Karpas-422 (cell line): ENCODE measurements at regions not wholly inside any gene's neighbourhood (a gene's known extent, or its start where the extent isn't known, plus 50 kb on each side); places are given as distances from the start of the nearest gene placed in this dataset.
"Not testable (repeated sequence)": the region's sequence is repeated elsewhere in the genome, so short reads cannot be mapped to it uniquely, and the experiment has no call there.

Experiments
- DNase-seq: peaks from one replicate; pipeline ENCODE4 v3.0.0-alpha.2; 2015
- H2AFZ ChIP-seq: fragments of 200-600 bp; sonication (generic); 2 replicates; pipeline ENCODE4 v1.6.1; 2014; ENCODE audit warnings: antibody characterized with exemption, low read length, mixed read lengths
- H3K27ac ChIP-seq: fragments of 200-600 bp; sonication (generic); 2 replicates; pipeline ENCODE4 v1.5.1; 2014; ENCODE audit warnings: mild to moderate bottlenecking, low read length, moderate library complexity
- H3K27me3 ChIP-seq: fragments of 200-600 bp; sonication (generic); 2 replicates; pipeline ENCODE4 v1.6.1; 2014; ENCODE audit warnings: low read length, mixed read lengths
- H3K36me3 ChIP-seq: fragments of 200-600 bp; sonication (generic); 2 replicates; pipeline ENCODE4 v1.6.1; 2014; ENCODE audit warnings: low read length, mixed read lengths; ENCODE audit not compliant: insufficient read depth
- H3K4me1 ChIP-seq: fragments of 200-600 bp; sonication (generic); 2 replicates; pipeline ENCODE4 v1.6.1; 2014; ENCODE audit warnings: mild to moderate bottlenecking, low read length, mixed read lengths
- H3K4me2 ChIP-seq: fragments of 200-600 bp; sonication (generic); 2 replicates; pipeline ENCODE4 v1.6.1; 2014; ENCODE audit warnings: low read length, low read depth, mild to moderate bottlenecking; ENCODE audit not compliant: poor library complexity, severe bottlenecking
- H3K4me3 ChIP-seq: fragments of 200-600 bp; sonication (generic); 2 replicates; pipeline ENCODE4 v1.5.1; 2014; ENCODE audit warnings: mild to moderate bottlenecking, antibody characterized with exemption, low read length, mixed read lengths
- H3K79me2 ChIP-seq: fragments of 200-600 bp; sonication (generic); 2 replicates; pipeline ENCODE4 v1.6.1; 2014; ENCODE audit warnings: mild to moderate bottlenecking, low read length, mixed read lengths
- H3K9ac ChIP-seq: fragments of 200-600 bp; sonication (generic); 2 replicates; pipeline ENCODE4 v1.6.0; 2014; ENCODE audit warnings: low read length
- H3K9me2 ChIP-seq: fragments of 200-600 bp; sonication (generic), shearing (Covaris generic); replicated peaks from 2 replicates; pipeline ENCODE4 v1.6.0; 2014; ENCODE audit warnings: mild to moderate bottlenecking, low read length, moderate library complexity; ENCODE audit not compliant: insufficient read depth
- H3K9me3 ChIP-seq: fragments of 300-700, 200-600 bp; sonication (generic); 2 replicates; pipeline ENCODE4 v1.6.1; 2014; ENCODE audit warnings: low read length, mixed read lengths
- H4K20me1 ChIP-seq: fragments of 200-600 bp; sonication (generic); 2 replicates; pipeline ENCODE4 v1.6.1; 2014; ENCODE audit warnings: mild to moderate bottlenecking, antibody characterized with exemption, low read length, low read depth; ENCODE audit not compliant: insufficient read depth

- not testable (repeated sequence) for H3K4me1 ChIP-seq, H3K9me3 ChIP-seq, H3K9ac ChIP-seq, H4K20me1 ChIP-seq, DNase-seq, H3K9me2 ChIP-seq, H3K4me2 ChIP-seq, H2AFZ ChIP-seq, H3K4me3 ChIP-seq, H3K27me3 ChIP-seq, H3K27ac ChIP-seq, H3K36me3 ChIP-seq, H3K79me2 ChIP-seq
These were observed 108.1 kb downstream of the PROX1 start for GRCh38 chr1:214095896-214096295.

DNA sequence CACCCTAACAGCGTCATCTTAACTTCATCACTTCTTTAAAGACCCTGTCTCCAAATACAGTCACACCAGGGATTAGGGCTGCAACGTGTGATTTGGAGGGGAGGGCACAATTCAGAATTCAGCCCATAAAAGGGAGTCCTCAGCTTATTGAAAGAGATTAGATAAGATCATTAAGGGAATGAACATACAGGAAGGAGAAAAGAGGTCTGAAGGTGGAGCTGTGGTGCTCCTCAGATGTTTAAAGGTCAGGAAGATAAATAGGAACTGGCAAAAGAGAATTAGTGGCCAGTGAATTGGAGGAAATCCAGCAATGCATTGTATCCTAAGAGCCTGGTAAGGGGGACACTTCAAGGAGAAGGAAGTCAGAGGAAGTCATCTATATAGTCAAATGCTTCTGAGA is 113.5 kb downstream of the PROX1 start:
- DNase-seq = no peak
- Histone ChIP-seq H3K4me1 (no peaks in the 10 kb centered on the region), H3K9ac (no peak overlapping the region), H3K27ac (no peak overlapping the region), H3K9me2 (no peaks in the 10 kb centered on the region), H3K4me2 (no peak overlapping the region), H3K4me3 (no peak overlapping the region), H2AFZ (no peak overlapping the region), H4K20me1 (no peaks in the 10 kb centered on the region), H3K27me3 (no peaks in the 10 kb centered on the region), H3K9me3 (no peaks in the 10 kb centered on the region), H3K79me2 (no peaks in the 10 kb centered on the region), H3K36me3 (no peaks in the 10 kb centered on the region)

GRCh38 chr1:214101828-214102227 is 114.1 kb downstream of the PROX1 start:
- Histone ChIP-seq H3K4me2 (no peak overlapping the region), H3K36me3 (no peaks in the 10 kb centered on the region), H3K4me1 (no peaks in the 10 kb centered on the region)

GRCh38 chr1:214102907-214103306 is 115.1 kb downstream of the PROX1 start:
- no peaks in the 10 kb centered on the region for H4K20me1 ChIP-seq
- H3K36me3 ChIP-seq = no peaks in the 10 kb centered on the region
- H3K27ac ChIP-seq = no peak overlapping the region
- no peak overlapping the region for H2AFZ ChIP-seq
- H3K9me2 ChIP-seq = no peaks in the 10 kb centered on the region
- no peaks in the 10 kb centered on the region for H3K9me3 ChIP-seq
- H3K27me3 ChIP-seq = no peaks in the 10 kb centered on the region
- no peaks in the 10 kb centered on the region for H3K79me2 ChIP-seq
- H3K4me2 ChIP-seq = no peak overlapping the region
- H3K4me1 ChIP-seq = no peaks in the 10 kb centered on the region
- DNase-seq = no peak
- no peak overlapping the region for H3K9ac ChIP-seq
- H3K4me3 ChIP-seq = no peak overlapping the region

More at GRCh38 chr1:214101828-214102227, 114.1 kb downstream of the PROX1 start:
- Histone ChIP-seq H2AFZ (no peak overlapping the region), H3K9me2 (no peaks in the 10 kb centered on the region), H3K9me3 (no peaks in the 10 kb centered on the region), H3K4me3 (no peak overlapping the region), H3K27me3 (no peaks in the 10 kb centered on the region), H3K79me2 (no peaks in the 10 kb centered on the region), H4K20me1 (no peaks in the 10 kb centered on the region), H3K9ac (no peak overlapping the region), H3K27ac (no peak overlapping the region)
- DNase-seq = no peak

DNA sequence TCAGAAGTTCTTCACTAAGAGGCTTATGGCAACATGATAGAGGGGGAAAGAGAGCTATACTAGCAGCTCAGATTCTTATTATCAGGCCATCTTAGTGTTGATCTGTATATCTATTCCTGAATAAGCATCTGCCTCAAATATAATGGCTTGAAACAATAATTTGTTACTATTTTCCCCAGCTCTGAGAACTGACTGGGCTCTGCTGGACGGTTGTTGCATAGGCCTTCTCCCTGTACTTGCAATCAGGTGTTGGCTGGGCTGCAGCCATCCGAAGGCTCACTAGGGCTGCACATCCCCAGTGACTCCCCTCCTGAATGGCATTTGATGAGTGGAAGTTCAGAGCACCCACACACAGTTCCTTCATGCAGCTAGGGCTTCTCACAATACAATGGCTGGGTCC is 116.0 kb downstream of the PROX1 start:
- H3K4me1 ChIP-seq = no peaks in the 10 kb centered on the region

GRCh38 chr1:214106375-214106774 is 118.6 kb downstream of the PROX1 start:
- H2AFZ ChIP-seq = no peak overlapping the region
- no peaks in the 10 kb centered on the region for H3K79me2 ChIP-seq
- H3K4me1 ChIP-seq = no peaks in the 10 kb centered on the region
- H3K4me2 ChIP-seq = no peak overlapping the region
- H3K4me3 ChIP-seq = no peak overlapping the region
- no peaks in the 10 kb centered on the region for H3K9me2 ChIP-seq
- no peaks in the 10 kb centered on the region for H3K9me3 ChIP-seq
- H3K36me3 ChIP-seq = no peaks in the 10 kb centered on the region
- no peak for DNase-seq
- no peaks in the 10 kb centered on the region for H3K27me3 ChIP-seq
- no peaks in the 10 kb centered on the region for H4K20me1 ChIP-seq
- no peak overlapping the region for H3K27ac ChIP-seq
- no peak overlapping the region for H3K9ac ChIP-seq

More for the DNA sequence above, 116.0 kb downstream of the PROX1 start:
- Histone ChIP-seq H3K9ac (no peak overlapping the region), H3K9me3 (no peaks in the 10 kb centered on the region), H3K79me2 (no peaks in the 10 kb centered on the region), H3K4me3 (no peak overlapping the region), H3K36me3 (no peaks in the 10 kb centered on the region), H3K4me2 (no peak overlapping the region), H3K27me3 (no peaks in the 10 kb centered on the region), H3K9me2 (no peaks in the 10 kb centered on the region), H3K27ac (no peak overlapping the region), H2AFZ (no peak overlapping the region), H4K20me1 (no peaks in the 10 kb centered on the region)
- DNase-seq = no peak

GRCh38 chr1:214107322-214108096 is 119.7 kb downstream of the PROX1 start:
- Histone ChIP-seq H3K4me3 (no peak overlapping the region), H3K9me2 (no peaks in the 10 kb centered on the region), H3K27ac (no peak overlapping the region), H3K79me2 (no peaks in the 10 kb centered on the region), H4K20me1 (no peaks in the 10 kb centered on the region), H3K9me3 (no peaks in the 10 kb centered on the region), H3K4me2 (no peak overlapping the region), H3K36me3 (no peaks in the 10 kb centered on the region), H2AFZ (no peak overlapping the region), H3K4me1 (no peaks in the 10 kb centered on the region), H3K9ac (no peak overlapping the region), H3K27me3 (no peaks in the 10 kb centered on the region)
- DNase-seq = no peak

DNA sequence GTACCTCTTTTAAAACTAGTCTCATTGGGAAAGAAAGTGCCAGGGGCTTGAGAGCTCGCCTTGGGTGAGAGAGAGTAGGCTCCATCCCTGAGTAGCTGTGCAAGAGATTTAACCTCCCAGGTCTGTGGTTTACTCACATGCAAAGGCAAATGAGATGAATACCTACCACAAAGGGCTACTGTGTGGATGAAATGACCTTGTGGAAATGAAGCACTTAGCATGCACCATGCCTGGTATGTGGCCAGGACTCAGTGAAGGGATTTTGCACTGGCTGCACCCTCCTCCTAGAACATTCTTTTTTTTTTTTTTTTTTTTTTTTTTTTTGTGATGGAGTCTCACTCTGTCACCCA is 120.3 kb downstream of the PROX1 start:
- H2AFZ ChIP-seq = no peak overlapping the region
- no peak overlapping the region for H3K4me3 ChIP-seq
- H3K27me3 ChIP-seq = no peaks in the 10 kb centered on the region
- no peak overlapping the region for H3K4me2 ChIP-seq
- H3K79me2 ChIP-seq = no peaks in the 10 kb centered on the region
- no peak overlapping the region for H3K9ac ChIP-seq
- H3K9me2 ChIP-seq = no peaks in the 10 kb centered on the region
- no peak for DNase-seq
- no peaks in the 10 kb centered on the region for H4K20me1 ChIP-seq
- no peaks in the 10 kb centered on the region for H3K4me1 ChIP-seq
- H3K9me3 ChIP-seq = no peaks in the 10 kb centered on the region
- H3K36me3 ChIP-seq = no peaks in the 10 kb centered on the region
- no peak overlapping the region for H3K27ac ChIP-seq
